Aorta (tissue), 5 donors: ENCODE measurements at regions not wholly inside any gene's neighbourhood (a gene's known extent, or its start where the extent isn't known, plus 50 kb on each side); places are given as distances from the start of the nearest gene placed in this dataset.

ENCODE experiments used
- ATAC-seq: fragments of 200-7000 bp; cut with Tn5 transposase; one replicate; pipeline ENCODE4 v1.9.1; 2022; ENCODE audit warnings: moderate library complexity; ENCODE audit not compliant: low FRiP score
- DNase-seq, 2 donors: peaks; one replicate each; pipeline ENCODE4 v3.0.0-alpha.2; 2020
- H3K27ac ChIP-seq, 2 donors: one replicate each; pipeline ENCODE4 v1.5.1; 2013; ENCODE audit warnings: low read length in 2 of 2, mild to moderate bottlenecking in 2 of 2, moderate library complexity in 2 of 2, control low read depth in 1 of 2, inconsistent platforms in 1 of 2, low read depth in 1 of 2
- H3K27me3 ChIP-seq, 2 donors: one replicate each; pipeline ENCODE4 v1.6.1; 2013; ENCODE audit warnings: control low read depth in 1 of 2, low read length in 1 of 2, mild to moderate bottlenecking in 1 of 2, moderate library complexity in 1 of 2; ENCODE audit not compliant: insufficient read depth in 2 of 2, control insufficient read depth in 1 of 2
- H3K36me3 ChIP-seq, 2 donors: one replicate each; pipeline ENCODE4 v1.6.1; 2013; ENCODE audit warnings: control low read depth in 1 of 2, low read length in 1 of 2, mild to moderate bottlenecking in 1 of 2; ENCODE audit not compliant: insufficient read depth in 2 of 2, control insufficient read depth in 1 of 2
- H3K4me1 ChIP-seq, 2 donors: one replicate each; pipeline ENCODE4 v1.6.1; 2013; ENCODE audit warnings: low read length in 2 of 2, control low read depth in 1 of 2, mild to moderate bottlenecking in 1 of 2, moderate library complexity in 1 of 2; ENCODE audit not compliant: insufficient read depth in 2 of 2, control insufficient read depth in 1 of 2
- H3K4me3 ChIP-seq, 2 donors: one replicate each; pipeline ENCODE4 v1.5.1; 2013; ENCODE audit warnings: low read length in 2 of 2, control low read depth in 1 of 2, mild to moderate bottlenecking in 1 of 2
- H3K9me3 ChIP-seq: one replicate; pipeline ENCODE4 v1.6.1; 2013; ENCODE audit warnings: mild to moderate bottlenecking, low read length; ENCODE audit not compliant: control insufficient read depth
- WGBS, 2 donors: extraction: QIAGEN DNeasy Blood & Tissue Kit; methylation state at CpG; one replicate each; pipeline ENCODE4 v1.1.7; 2013; 5-methylcytosine and 5-hydroxymethylcytosine counted together
- intact Hi-C, 2 donors: fragments of 100-400 bp; cut with DNase I; formaldehyde crosslinking; loops; one replicate each; pipeline versions ENCODE4 v1.14.2 to v1.15.0; 2022
- donor health status: healthy with polysubstance abuse.
- donor health status: Bipolar disorder and iron deficiency.
- donor health status: DM: no; HTN: no; CAD: no.
- donor health status: DM: no; HTN: no; CAD: no.
- donor health status: DM: yes; HTN: yes; CAD: no.

- H3K4me1 ChIP-seq, result no peaks in the 10 kb centered on the region
- DNase-seq (no peak), ATAC-seq (no peak)
- WGBS, 2 donors, result 89 to 90% methylated on average over 5 of the region's 5 CpGs
- no peak overlapping the region for H3K4me3 ChIP-seq
- intact Hi-C loops, result loop anchor here in 1 of 2 donors (5.0 kb wide), 1 partner anchor 65 kb away; no protein-coding TSS in a partner anchor
- no peaks in the 10 kb centered on the region for H3K36me3 ChIP-seq
- H3K27me3 ChIP-seq, result no peaks in the 10 kb centered on the region
- no peak overlapping the region for H3K27ac ChIP-seq
- H3K9me3 ChIP-seq, result no peaks in the 10 kb centered on the region
Measured at GRCh38 chr3:66572090-66572675, 71.4 kb upstream of the LRIG1 start.

GRCh38 chr3:66572938-66573710, 72.3 kb upstream of the LRIG1 start:
- H3K27ac ChIP-seq, result no peak overlapping the region
- ATAC-seq (no peak), DNase-seq (peak in 1 of 2 donors; percentile 72)
- no peak overlapping the region for H3K4me3 ChIP-seq
- H3K4me1 ChIP-seq, result no peaks in the 10 kb centered on the region
- H3K9me3 ChIP-seq, result no peaks in the 10 kb centered on the region
- H3K27me3 ChIP-seq, result no peaks in the 10 kb centered on the region
- WGBS, 2 donors, result 80 to 85% methylated on average over 14 of the region's 14 CpGs
- intact Hi-C loops, result loop anchor here in 1 of 2 donors (5.0 kb wide), 1 partner anchor 66 kb away; no protein-coding TSS in a partner anchor
- no peaks in the 10 kb centered on the region for H3K36me3 ChIP-seq

GRCh38 chr3:66574091-66574490, 73.3 kb upstream of the LRIG1 start:
- ATAC-seq (no peak), DNase-seq (no peak)
- 93 to 94% methylated on average over 2 of the region's 2 CpGs for WGBS, 2 donors
- Histone ChIP-seq H3K4me1 (no peaks in the 10 kb centered on the region), H3K36me3 (no peaks in the 10 kb centered on the region), H3K27me3 (no peaks in the 10 kb centered on the region), H3K4me3 (no peak overlapping the region), H3K27ac (no peak overlapping the region), H3K9me3 (no peaks in the 10 kb centered on the region)
- intact Hi-C loops, result loop anchor here in 1 of 2 donors (5.0 kb wide), 1 partner anchor 67 kb away; no protein-coding TSS in a partner anchor

GRCh38 chr3:66577426-66578203, 76.8 kb upstream of the LRIG1 start:
- ATAC-seq (no peak), DNase-seq (no peak)
- Histone ChIP-seq H3K9me3 (no peaks in the 10 kb centered on the region), H3K27me3 (no peaks in the 10 kb centered on the region), H3K27ac (no peak overlapping the region), H3K4me1 (no peaks in the 10 kb centered on the region), H3K4me3 (no peak overlapping the region), H3K36me3 (no peaks in the 10 kb centered on the region)
- 85 to 86% methylated on average over 7 of the region's 7 CpGs for WGBS, 2 donors
- intact Hi-C loops, result no loop called here

GRCh38 chr3:66581256-66581655, 80.4 kb upstream of the LRIG1 start:
- DNase-seq (no peak), ATAC-seq (no peak)
- Histone ChIP-seq H3K36me3 (no peaks in the 10 kb centered on the region), H3K4me3 (no peak overlapping the region), H3K9me3 (no peaks in the 10 kb centered on the region), H3K27me3 (no peaks in the 10 kb centered on the region), H3K4me1 (no peaks in the 10 kb centered on the region), H3K27ac (no peak overlapping the region)
- intact Hi-C loops, result no loop called here
- WGBS, 2 donors, result 92 to 93% methylated on average over 6 of the region's 6 CpGs

GRCh38 chr3:66582721-66583423, 82.0 kb upstream of the LRIG1 start:
- Histone ChIP-seq H3K27me3 (no peaks in the 10 kb centered on the region), H3K4me3 (no peak overlapping the region), H3K36me3 (no peaks in the 10 kb centered on the region), H3K4me1 (no peaks in the 10 kb centered on the region), H3K9me3 (no peaks in the 10 kb centered on the region), H3K27ac (no peak overlapping the region)
- intact Hi-C loops, result no loop called here
- 83 to 87% methylated on average over 24 of the region's 24 CpGs for WGBS, 2 donors
- peak; percentile 24 for ATAC-seq
- DNase-seq, result no peak

GRCh38 chr3:66583424-66584040, 82.7 kb upstream of the LRIG1 start:
- Histone ChIP-seq H3K4me3 (no peak overlapping the region), H3K36me3 (no peaks in the 10 kb centered on the region), H3K27ac (no peak overlapping the region), H3K4me1 (no peaks in the 10 kb centered on the region), H3K27me3 (no peaks in the 10 kb centered on the region), H3K9me3 (no peaks in the 10 kb centered on the region)
- intact Hi-C loops, result no loop called here
- DNase-seq (no peak), ATAC-seq (no peak)
- 94 to 95% methylated on average over 4 of the region's 4 CpGs for WGBS, 2 donors

- Histone ChIP-seq H3K27ac (no peak overlapping the region), H3K4me3 (no peak overlapping the region), H3K9me3 (no peaks in the 10 kb centered on the region), H3K27me3 (no peaks in the 10 kb centered on the region), H3K36me3 (no peaks in the 10 kb centered on the region), H3K4me1 (no peaks in the 10 kb centered on the region)
- intact Hi-C loops, result no loop called here
- ATAC-seq, result no peak
- no peak for DNase-seq
- WGBS, 2 donors, result 75 to 84% methylated on average over 1 of the region's 1 CpG
Measured at GRCh38 chr3:66585520-66586095, 84.8 kb upstream of the LRIG1 start.
